ENCODE measurements at regions not wholly inside any gene's neighbourhood (a gene's known extent, or its start where the extent isn't known, plus 50 kb on each side); places are given as distances from the start of the nearest gene placed in this dataset.
"Not testable (repeated sequence)": the region's sequence is repeated elsewhere in the genome, so short reads cannot be mapped to it uniquely, and the experiment has no call there.

DNA sequence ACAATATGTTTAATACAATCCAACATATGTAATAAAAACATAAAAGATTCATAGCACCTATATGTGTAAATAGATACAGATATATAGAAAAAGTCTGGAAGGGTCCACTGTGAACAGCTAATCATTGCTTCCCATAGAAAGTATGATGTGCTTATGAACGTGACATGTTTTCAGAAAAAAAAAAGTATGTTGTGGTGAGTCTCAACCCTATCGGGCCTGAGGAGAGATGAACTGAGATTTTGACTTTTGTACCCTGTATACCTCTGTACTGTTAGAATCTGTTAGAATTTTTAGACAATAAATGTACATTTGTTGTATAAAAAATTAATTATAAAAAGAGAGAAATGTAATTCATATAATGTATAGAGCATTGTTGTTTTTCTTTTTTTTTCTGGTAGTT, 56.3 kb upstream of the DHRS4 start:
- DNase-seq (ENCODE audit: low spot score), result not testable (repeated sequence)

DNA sequence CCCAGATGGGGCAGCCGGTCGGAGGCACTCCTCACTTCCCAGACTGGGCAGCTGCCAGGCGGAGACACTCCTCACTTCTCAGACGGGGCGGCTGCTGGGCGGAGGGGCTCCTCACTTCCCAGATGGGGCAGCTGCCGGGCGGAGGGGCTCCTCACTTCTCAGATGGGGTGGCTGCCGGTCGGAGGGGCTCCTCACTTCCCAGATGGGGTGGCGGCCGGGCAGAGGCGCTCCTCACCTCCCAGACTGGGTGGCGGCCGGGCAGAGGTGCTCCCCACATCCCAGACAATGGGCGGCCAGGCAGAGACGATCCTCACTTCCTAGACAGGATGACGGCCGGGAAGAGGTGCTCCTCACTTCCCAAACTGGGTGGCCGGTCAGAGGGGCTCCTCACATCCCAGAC, 55.2 kb upstream of the DHRS4 start:
- not testable (repeated sequence) for DNase-seq (ENCODE audit: low spot score)

DNA sequence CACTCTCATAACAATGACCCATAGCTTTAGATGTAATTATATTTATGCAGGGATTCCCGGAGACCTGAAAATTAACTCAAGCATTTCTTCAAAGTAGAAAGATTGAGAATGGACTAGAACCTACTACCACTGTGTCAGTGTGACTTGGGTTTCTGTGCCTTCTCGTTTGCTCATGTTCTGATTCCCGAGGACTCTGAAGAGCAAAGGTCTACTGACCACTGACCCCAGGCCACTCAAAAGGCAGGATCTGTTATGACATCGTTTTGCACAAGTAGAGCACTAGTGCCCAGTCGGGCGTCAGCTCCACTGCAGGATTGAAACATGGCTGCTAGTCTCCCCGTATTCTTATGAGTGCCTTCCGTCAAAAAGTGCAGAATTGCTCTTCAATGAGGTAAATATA, 53.8 kb upstream of the DHRS4 start:
- no peak for DNase-seq (ENCODE audit: low spot score)

DNA sequence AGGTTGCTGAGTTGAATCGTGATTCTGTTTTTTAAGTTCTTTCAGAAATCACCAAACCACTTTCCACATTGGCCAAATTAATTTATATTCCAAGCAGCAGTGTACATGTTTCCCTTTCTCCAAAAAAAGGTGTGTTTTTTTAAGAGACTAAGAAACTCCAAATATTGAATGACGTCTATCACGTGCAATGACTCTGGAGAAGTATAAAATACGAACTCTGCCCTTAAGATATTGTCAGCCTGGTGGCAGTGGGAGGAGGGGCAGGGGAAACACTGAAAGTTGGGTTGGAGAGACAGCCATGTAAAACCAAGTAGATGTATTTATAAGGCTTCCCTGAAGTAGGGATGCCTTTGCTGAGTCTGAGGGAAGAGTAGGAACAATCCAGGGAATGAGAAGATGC, 50.1 kb upstream of the DHRS4 start:
- DNase-seq (ENCODE audit: low spot score), result no peak
